ENCODE measurements at regions not wholly inside any gene's neighbourhood (a gene's known extent, or its start where the extent isn't known, plus 50 kb on each side); places are given as distances from the start of the nearest gene placed in this dataset.

GRCh38 chr6:95795927-95796326, 218.6 kb downstream of the MANEA start:
- Histone ChIP-seq H3K27me3 (no peaks in the 10 kb centered on the region), H3K4me3 (no peak overlapping the region), H3K4me1 (no peaks in the 10 kb centered on the region), H3K36me3 (no peaks in the 10 kb centered on the region), H3K27ac (replicated peaks in 1 of 4) (no peak overlapping the region), H3K9me3 (no peaks in the 10 kb centered on the region)
- no peak for DNase-seq (ENCODE audit: extremely low spot score)
- intact Hi-C loops (cut with DNase I) = no loop called here
- TF ChIP-seq POLR2AphosphoS5 (IDR thresholded peaks at IDR 0.05) = no peak
- TF ChIP-seq CTCF (IDR thresholded peaks at IDR 0.05) = no peak
- no peak for TF ChIP-seq POLR2A (IDR thresholded peaks at IDR 0.05; ENCODE audit: low read depth)
- TF ChIP-seq EP300 (IDR thresholded peaks at IDR 0.05) = no peak

GRCh38 chr6:95797054-95797453, 218.7 kb upstream of the FUT9 start:
- no peaks in the 10 kb centered on the region for H3K4me1 ChIP-seq
- no peaks in the 10 kb centered on the region for H3K27me3 ChIP-seq
- no peak overlapping the region for H3K27ac ChIP-seq (replicated peaks in 1 of 4)
- no peak overlapping the region for H3K4me3 ChIP-seq
- 77% methylated on average over 2 of the region's 2 CpGs for WGBS
- TF ChIP-seq POLR2A (IDR thresholded peaks at IDR 0.05; ENCODE audit: low read depth) = no peak
- TF ChIP-seq EP300 (IDR thresholded peaks at IDR 0.05) = no peak
- no peak for TF ChIP-seq POLR2AphosphoS5 (IDR thresholded peaks at IDR 0.05)
- H3K9me3 ChIP-seq = no peaks in the 10 kb centered on the region
- intact Hi-C loops (cut with DNase I) = no loop called here
- H3K36me3 ChIP-seq = no peaks in the 10 kb centered on the region
- DNase-seq (ENCODE audit: extremely low spot score) = no peak

GRCh38 chr6:95802978-95803377, 212.8 kb upstream of the FUT9 start:
- intact Hi-C loops (cut with DNase I) = no loop called here
- Histone ChIP-seq H3K4me1 (no peaks in the 10 kb centered on the region), H3K27ac (replicated peaks in 1 of 4) (no peak overlapping the region), H3K36me3 (no peaks in the 10 kb centered on the region), H3K4me3 (no peak overlapping the region), H3K27me3 (no peaks in the 10 kb centered on the region), H3K9me3 (no peaks in the 10 kb centered on the region)
- TF ChIP-seq EP300 (IDR thresholded peaks at IDR 0.05) = no peak
- TF ChIP-seq POLR2AphosphoS5 (IDR thresholded peaks at IDR 0.05) = no peak
- no peak for TF ChIP-seq CTCF (IDR thresholded peaks at IDR 0.05)
- TF ChIP-seq POLR2A (IDR thresholded peaks at IDR 0.05; ENCODE audit: low read depth) = no peak
- no peak for DNase-seq (ENCODE audit: extremely low spot score)

- no peaks in the 10 kb centered on the region for H3K27me3 ChIP-seq
- no peaks in the 10 kb centered on the region for H3K4me1 ChIP-seq
- DNase-seq (ENCODE audit: extremely low spot score) = no peak
- TF ChIP-seq EP300 (IDR thresholded peaks at IDR 0.05) = no peak
- TF ChIP-seq POLR2A (IDR thresholded peaks at IDR 0.05; ENCODE audit: low read depth) = no peak
- TF ChIP-seq POLR2AphosphoS5 (IDR thresholded peaks at IDR 0.05) = no peak
- TF ChIP-seq CTCF (IDR thresholded peaks at IDR 0.05) = no peak
- H3K4me3 ChIP-seq = no peak overlapping the region
- no peak overlapping the region for H3K27ac ChIP-seq (replicated peaks in 1 of 4)
- no peaks in the 10 kb centered on the region for H3K9me3 ChIP-seq
- no peaks in the 10 kb centered on the region for H3K36me3 ChIP-seq
- intact Hi-C loops (cut with DNase I) = no loop called here
Observed at GRCh38 chr6:95803889-95804288, 211.9 kb upstream of the FUT9 start.

- H3K36me3 ChIP-seq = no peaks in the 10 kb centered on the region
- H3K4me1 ChIP-seq = no peaks in the 10 kb centered on the region
- WGBS = 92% methylated on average over 2 of the region's 2 CpGs
- no peak overlapping the region for H3K27ac ChIP-seq (replicated peaks in 1 of 4)
- no peaks in the 10 kb centered on the region for H3K27me3 ChIP-seq
- no peak overlapping the region for H3K4me3 ChIP-seq
- intact Hi-C loops (cut with DNase I) = no loop called here
- H3K9me3 ChIP-seq = no peaks in the 10 kb centered on the region
- TF ChIP-seq CTCF (IDR thresholded peaks at IDR 0.05) (no peak), POLR2AphosphoS5 (IDR thresholded peaks at IDR 0.05) (no peak)
- DNase-seq (ENCODE audit: extremely low spot score) = no peak
Observed at GRCh38 chr6:95804847-95805541, 210.8 kb upstream of the FUT9 start.
